Skeletal muscle tissue (tissue), 3 donors: ENCODE measurements at regions not wholly inside any gene's neighbourhood (a gene's known extent, or its start where the extent isn't known, plus 50 kb on each side); places are given as distances from the start of the nearest gene placed in this dataset.

Experiments
- H3K27ac ChIP-seq: one replicate; pipeline ENCODE4 v1.7.0; 2013; ENCODE audit warnings: mild to moderate bottlenecking, low read depth, low read length, inconsistent platforms
- H3K27me3 ChIP-seq, 3 donors: one replicate each; pipeline ENCODE4 v1.7.0; 2013; ENCODE audit warnings: low read length in 3 of 3; ENCODE audit not compliant: control insufficient read depth in 3 of 3, insufficient read depth in 3 of 3
- H3K36me3 ChIP-seq, 3 donors: one replicate each; pipeline ENCODE4 v1.7.0; 2013; ENCODE audit warnings: low read length in 3 of 3; ENCODE audit not compliant: control insufficient read depth in 3 of 3, insufficient read depth in 3 of 3
- H3K4me1 ChIP-seq, 3 donors: one replicate each; pipeline ENCODE4 v1.7.0; 2013; ENCODE audit warnings: low read length in 3 of 3, mild to moderate bottlenecking in 3 of 3; ENCODE audit not compliant: control insufficient read depth in 3 of 3, insufficient read depth in 3 of 3
- H3K4me3 ChIP-seq, 3 donors: one replicate each; pipeline ENCODE4 v1.7.0; 2013; ENCODE audit warnings: low read length in 3 of 3
- H3K9ac ChIP-seq, 3 donors: one replicate each; pipeline ENCODE4 v1.7.0; 2013; ENCODE audit warnings: low read length in 3 of 3, mild to moderate bottlenecking in 3 of 3, moderate library complexity in 2 of 3, low read depth in 1 of 3
- H3K9me3 ChIP-seq, 3 donors: one replicate each; pipeline ENCODE4 v1.7.0; 2013; ENCODE audit warnings: low read length in 3 of 3; ENCODE audit not compliant: control insufficient read depth in 3 of 3
- donor health status: Osteomylitis.

DNA sequence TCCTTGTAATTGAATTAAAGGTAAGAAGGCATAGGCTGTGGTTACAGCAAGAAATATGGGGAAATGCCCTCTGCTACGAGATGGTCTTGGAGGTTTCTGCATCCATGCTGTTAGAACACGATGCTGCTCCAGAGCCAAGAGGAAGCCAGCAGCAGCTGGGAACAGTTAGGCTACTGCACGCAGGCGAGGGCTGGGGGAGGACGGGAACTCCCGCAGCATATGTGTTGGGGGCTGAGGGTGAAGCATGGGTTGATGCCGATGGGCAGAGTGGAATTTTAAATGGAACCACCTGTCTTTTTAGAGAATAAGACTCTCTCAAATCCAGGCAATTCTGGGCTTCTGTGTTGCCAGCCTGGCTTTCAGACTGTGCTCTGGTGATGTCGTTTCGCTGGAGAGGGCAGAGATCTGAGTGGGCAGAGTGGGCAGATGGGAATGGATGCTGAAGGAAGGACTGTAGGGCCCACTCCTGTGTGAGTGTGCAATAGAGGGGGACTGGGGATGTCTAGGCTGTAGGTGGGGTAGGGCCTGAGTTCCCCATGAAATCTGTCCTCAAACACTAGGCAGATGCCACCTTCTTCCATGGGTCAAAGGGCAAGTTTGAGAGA, 417.0 kb upstream of the TPM1 start:
- no peaks in the 10 kb centered on the region for H3K9me3 ChIP-seq
- no peaks in the 10 kb centered on the region for H3K27me3 ChIP-seq
- H3K4me3 ChIP-seq = no peak overlapping the region
- H3K27ac ChIP-seq = no peak overlapping the region
- peaks cover 3 to 23% (median 23%) of the 10 kb centered on the region in 3 donors for H3K4me1 ChIP-seq
- no peak overlapping the region for H3K9ac ChIP-seq
- H3K36me3 ChIP-seq = no peaks in the 10 kb centered on the region

GRCh38 chr15:62626903-62627302, 415.6 kb upstream of the TPM1 start:
- H3K4me3 ChIP-seq = no peak overlapping the region
- peaks cover 3 to 23% (median 23%) of the 10 kb centered on the region in 3 donors for H3K4me1 ChIP-seq
- no peak overlapping the region for H3K9ac ChIP-seq
- H3K36me3 ChIP-seq = no peaks in the 10 kb centered on the region
- H3K27me3 ChIP-seq = no peaks in the 10 kb centered on the region
- no peak overlapping the region for H3K27ac ChIP-seq
- no peaks in the 10 kb centered on the region for H3K9me3 ChIP-seq

DNA sequence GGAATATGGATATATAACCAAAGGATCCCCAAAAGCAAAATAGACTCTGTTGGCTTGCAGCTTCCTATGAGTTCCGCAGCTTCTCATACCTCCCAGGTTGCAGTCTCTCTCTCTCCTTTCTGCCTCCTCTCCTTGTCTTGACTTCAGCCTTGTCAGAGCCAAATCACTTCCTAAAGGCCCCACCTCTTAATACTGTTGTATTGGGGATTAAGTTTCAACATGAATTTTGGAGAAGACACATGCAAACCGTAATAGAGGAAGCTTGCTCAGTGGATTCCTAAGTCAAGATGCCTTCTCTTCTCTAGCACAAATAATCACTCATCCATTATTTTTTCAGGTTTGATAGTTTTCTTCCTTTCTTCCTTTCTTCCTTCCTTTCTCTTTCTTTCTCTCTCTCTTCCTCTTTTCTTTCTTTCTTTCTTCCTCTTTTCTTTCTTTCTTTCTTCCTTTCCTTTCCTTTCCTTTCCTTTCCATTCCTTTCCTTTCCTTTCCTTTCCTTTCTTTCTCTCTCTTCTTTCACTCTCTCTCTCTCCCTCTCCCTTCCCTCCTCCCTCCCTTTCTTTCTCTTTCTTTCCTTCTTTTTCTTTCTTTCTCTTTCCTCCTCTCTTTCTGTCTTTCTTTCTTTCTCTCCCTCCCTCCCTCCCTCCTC, 411.3 kb upstream of the TPM1 start:
- Histone ChIP-seq H3K4me1 (peaks cover 3 to 8% (median 6%) of the 10 kb centered on the region in 3 donors), H3K27me3 (no peaks in the 10 kb centered on the region), H3K36me3 (no peaks in the 10 kb centered on the region), H3K27ac (no peak overlapping the region), H3K9me3 (no peaks in the 10 kb centered on the region), H3K9ac (no peak overlapping the region), H3K4me3 (no peak overlapping the region)

DNA sequence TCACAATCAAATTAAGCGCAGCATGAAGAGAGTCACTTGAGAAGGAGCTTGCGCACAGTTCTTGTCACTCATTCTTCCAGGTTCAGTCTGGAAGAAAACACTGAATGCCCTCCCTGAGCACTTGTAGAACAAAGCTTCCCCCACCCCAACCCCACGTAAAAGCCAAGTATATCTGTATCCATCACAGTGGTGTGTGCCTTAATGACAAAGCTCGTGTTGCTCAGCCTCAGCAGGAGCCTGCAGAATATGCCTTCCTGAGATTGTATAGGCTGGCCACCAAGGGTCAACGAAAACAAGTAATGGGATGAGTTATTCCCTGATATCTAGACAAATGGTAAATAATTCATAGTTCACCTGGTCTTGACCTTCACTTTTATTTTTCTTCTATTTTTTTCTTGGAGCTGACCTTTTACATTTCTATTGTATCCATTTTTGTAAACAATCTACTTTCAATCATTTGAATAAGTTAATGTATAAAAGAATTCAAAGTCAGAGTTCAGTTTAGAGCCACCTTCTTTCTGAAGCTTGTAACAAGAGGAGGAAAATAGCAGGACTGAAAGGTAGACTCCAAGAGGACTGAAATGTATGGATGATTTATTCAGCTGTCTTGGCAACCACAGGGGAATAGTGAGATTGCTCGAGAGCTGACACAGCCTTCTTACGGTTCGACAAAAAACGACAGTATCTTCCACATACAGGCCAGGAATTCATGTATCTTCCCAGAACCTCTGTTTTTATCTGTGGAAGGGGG, 405.5 kb upstream of the TPM1 start:
- no peaks in the 10 kb centered on the region for H3K27me3 ChIP-seq
- H3K36me3 ChIP-seq = no peaks in the 10 kb centered on the region
- no peak overlapping the region for H3K9ac ChIP-seq
- peaks cover 5 to 21% (median 7%) of the 10 kb centered on the region in 3 donors for H3K4me1 ChIP-seq
- H3K27ac ChIP-seq = no peak overlapping the region
- no peaks in the 10 kb centered on the region for H3K9me3 ChIP-seq
- H3K4me3 ChIP-seq = no peak overlapping the region

GRCh38 chr15:62637574-62637897, 405.0 kb upstream of the TPM1 start:
- Histone ChIP-seq H3K4me3 (no peak overlapping the region), H3K27ac (no peak overlapping the region), H3K4me1 (peaks cover 5 to 21% (median 8%) of the 10 kb centered on the region in 3 donors), H3K9ac (no peak overlapping the region), H3K27me3 (no peaks in the 10 kb centered on the region), H3K9me3 (no peaks in the 10 kb centered on the region), H3K36me3 (no peaks in the 10 kb centered on the region)

GRCh38 chr15:62637950-62638619, 404.5 kb upstream of the TPM1 start:
- Histone ChIP-seq H3K9ac (no peak overlapping the region), H3K27ac (no peak overlapping the region), H3K27me3 (no peaks in the 10 kb centered on the region), H3K9me3 (no peaks in the 10 kb centered on the region), H3K4me3 (no peak overlapping the region), H3K36me3 (no peaks in the 10 kb centered on the region), H3K4me1 (peaks cover 5 to 21% (median 8%) of the 10 kb centered on the region in 3 donors)

DNA sequence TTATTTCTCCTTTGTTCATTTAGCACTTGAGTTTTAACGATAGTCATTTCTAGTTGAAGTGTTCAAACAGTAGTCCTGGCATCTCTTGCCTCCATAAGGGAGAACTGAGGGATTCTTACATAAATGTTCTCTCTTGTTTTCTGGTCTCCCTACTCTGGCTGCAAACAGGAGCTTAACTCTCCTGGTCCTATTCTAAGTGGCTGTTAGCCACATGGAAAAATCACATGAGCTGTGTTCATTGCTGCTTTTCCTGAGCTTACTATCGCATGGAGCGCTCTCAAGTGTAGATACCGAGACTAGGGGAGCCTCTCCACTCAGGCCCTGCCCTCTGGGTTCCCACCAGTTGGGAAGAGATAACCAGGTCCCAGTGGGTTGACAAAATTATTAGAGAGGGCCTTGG, 403.1 kb upstream of the TPM1 start:
- Histone ChIP-seq H3K4me3 (no peak overlapping the region), H3K9ac (no peak overlapping the region), H3K27ac (no peak overlapping the region), H3K4me1 (peaks cover 5 to 24% (median 10%) of the 10 kb centered on the region in 3 donors), H3K27me3 (no peaks in the 10 kb centered on the region), H3K9me3 (no peaks in the 10 kb centered on the region), H3K36me3 (no peaks in the 10 kb centered on the region)

DNA sequence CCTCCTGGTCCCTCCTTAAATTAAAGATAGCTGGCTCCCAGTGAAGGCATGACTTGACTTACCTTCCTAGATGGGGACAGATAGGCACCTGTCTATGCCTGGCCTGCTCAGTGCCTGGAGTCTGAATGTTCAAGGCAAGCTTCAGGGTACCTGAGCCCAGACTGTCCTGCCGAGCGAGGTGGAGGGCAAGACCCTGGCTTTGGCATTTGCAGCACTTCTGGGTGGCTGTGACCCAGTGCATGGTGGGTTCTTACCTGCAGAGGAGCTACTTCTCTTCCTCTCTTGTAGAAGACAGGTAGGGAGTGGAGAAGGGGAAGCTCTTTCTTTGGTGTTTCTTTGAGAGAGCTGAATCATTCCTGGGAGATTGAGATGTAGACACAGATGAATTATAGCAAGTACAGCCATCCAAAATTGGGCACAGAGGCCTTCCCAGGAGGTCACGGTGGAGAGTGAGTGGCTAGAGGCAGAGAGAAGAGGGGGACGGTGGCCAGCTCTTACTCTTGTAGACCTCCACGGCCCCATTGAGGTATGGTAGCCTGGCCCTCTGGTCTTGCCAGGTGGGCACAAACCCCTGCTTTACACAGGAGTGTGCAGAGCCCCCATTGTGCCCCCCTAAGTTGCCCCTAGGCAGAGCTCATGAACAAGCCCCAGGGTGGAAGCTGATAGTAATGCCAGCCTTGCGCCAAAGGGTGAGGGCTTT, 402.5 kb upstream of the TPM1 start:
- no peaks in the 10 kb centered on the region for H3K27me3 ChIP-seq
- no peaks in the 10 kb centered on the region for H3K9me3 ChIP-seq
- H3K4me1 ChIP-seq = peaks cover 11 to 30% (median 16%) of the 10 kb centered on the region in 3 donors
- H3K9ac ChIP-seq = no peak overlapping the region
- no peak overlapping the region for H3K4me3 ChIP-seq
- no peaks in the 10 kb centered on the region for H3K36me3 ChIP-seq
- H3K27ac ChIP-seq = no peak overlapping the region

- Histone ChIP-seq H3K4me3 (no peak overlapping the region), H3K36me3 (no peaks in the 10 kb centered on the region), H3K27me3 (no peaks in the 10 kb centered on the region), H3K9me3 (no peaks in the 10 kb centered on the region), H3K27ac (no peak overlapping the region), H3K9ac (no peak overlapping the region), H3K4me1 (peaks cover 21 to 39% (median 24%) of the 10 kb centered on the region in 3 donors)
Observed at GRCh38 chr15:62641825-62642224, 400.7 kb upstream of the TPM1 start.
